ENCODE measurements at regions not wholly inside any gene's neighbourhood (a gene's known extent, or its start where the extent isn't known, plus 50 kb on each side); places are given as distances from the start of the nearest gene placed in this dataset.

DNA sequence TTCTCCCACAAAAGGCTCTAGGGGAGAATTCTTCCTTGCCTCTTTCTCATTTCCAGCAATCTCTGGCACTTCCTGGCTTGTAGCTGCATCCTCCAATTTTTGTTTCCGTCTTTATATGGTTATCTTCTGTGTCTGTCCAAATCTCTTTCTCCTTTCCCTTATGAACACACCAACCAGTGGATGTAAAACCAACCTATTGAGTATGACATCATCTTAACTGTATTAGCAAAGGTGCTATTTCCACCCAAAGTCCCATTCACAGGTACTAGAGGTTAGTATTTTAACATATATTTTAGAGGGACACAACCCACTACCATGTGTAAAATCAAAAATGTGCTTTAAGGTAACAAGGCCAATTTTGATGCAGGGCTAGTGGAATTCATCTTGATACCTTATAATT, 129.0 kb downstream of the RAP2A start:
- DNase-seq: no peak

DNA sequence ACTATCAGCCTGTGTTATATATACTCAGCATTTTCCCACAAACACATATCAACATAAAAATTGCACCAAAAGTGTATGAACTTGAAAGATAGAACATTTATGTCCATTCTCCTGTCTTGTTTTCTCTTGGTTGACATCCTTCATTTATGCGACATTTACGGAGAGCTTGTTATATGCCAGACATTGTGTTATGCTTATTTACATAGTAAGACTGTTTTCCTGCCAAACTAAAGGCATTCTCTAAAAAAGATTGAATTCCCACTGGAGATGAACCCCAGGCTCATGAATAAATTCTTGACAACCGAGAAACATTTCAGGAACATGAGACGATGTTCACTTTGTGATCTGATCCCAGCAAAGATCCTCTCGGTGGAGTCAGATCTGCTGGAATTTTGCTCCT, 131.0 kb downstream of the RAP2A start:
- no peak for DNase-seq

DNA sequence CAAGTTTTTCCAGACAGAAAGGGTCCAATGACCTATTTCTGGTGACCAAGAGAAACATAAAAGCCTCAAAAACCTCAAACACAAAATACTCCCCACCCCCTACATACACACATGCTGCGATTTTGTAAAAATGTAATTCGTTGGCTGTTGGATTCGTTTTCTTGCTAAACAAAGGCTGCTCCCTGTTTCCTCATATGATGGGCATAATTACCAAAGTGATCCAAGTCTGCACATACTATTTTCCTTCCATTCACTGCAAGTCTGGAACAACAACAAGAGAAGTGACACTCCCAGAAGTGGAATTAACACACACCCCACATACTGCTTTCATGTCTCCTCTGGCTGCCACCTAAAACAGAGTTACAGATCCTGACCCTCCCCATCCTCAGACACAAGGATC, 131.9 kb downstream of the RAP2A start:
- no peak for DNase-seq

DNA sequence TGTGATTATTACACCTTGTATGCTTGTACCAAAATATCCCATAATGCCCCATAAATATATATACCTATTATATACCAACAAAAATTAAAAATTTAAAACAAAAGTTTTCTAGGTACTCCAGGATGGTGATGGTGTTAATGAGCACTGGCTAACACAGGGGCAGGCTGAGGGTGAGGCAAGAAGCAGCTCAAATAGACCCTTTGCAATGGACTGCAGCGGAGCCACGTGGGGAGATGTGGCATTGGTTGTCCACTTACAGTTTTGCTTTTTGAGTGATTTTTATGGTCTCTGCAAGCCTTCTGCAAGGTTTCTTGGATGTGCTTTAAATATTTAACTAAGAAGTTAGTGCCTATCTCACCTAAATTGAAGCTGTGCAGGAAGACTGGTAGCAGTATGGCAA, 132.9 kb downstream of the RAP2A start:
- no peak for DNase-seq

DNA sequence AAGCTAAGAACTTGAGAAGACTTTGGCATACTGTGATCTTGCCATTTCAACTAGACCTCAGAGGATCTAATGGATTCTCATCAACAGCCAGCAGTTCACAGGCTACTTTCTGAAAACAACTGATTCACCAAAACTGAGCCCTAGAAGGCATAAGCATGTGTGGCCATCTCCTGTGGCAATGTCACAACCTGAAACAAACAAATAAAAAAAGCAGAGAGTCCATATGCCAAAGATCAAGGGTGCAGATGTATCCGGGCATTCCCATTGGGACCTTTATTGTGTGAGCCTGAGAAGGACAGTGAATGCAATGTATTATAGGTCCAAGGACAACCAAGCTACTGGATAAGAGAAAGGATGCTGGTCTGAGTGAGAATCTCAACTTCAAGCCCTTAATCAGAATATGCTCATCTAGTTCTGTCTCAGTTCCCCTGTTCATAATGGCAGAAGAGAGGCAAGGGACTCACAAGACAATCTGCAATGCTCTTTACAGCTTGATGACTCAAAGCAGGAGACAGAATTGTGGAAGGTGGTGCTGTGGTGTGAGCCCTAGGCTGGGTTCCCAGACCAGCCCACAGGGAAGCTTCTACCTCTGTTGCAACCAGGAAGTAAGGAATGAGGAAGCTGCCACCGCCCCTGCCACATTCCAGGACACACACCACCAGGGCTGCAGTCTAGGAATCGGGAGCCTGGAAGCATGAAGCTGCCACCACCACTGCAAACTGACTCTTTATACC, 133.7 kb downstream of the RAP2A start:
- DNase-seq: peak; percentile 38

DNA sequence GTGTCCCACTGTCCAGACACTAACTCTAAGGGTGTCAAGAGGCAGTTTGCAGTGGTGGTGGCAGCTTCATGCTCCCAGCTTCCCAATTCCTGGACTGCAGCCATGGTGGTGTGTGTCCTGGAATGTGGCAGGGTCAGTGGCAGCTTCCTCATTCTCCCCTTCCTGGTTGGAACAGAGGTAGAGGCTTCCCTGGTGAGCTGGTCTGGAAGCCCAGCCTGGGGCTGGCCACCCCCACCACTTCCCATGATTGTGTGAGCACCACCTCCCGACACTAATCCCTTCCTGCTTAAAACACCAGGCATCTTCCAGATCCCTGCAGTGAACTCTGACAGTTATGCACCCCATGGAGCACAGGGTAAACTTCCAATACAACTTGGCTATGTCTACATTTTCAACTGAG, 134.9 kb downstream of the RAP2A start:
- peak; percentile 17 for DNase-seq

DNA sequence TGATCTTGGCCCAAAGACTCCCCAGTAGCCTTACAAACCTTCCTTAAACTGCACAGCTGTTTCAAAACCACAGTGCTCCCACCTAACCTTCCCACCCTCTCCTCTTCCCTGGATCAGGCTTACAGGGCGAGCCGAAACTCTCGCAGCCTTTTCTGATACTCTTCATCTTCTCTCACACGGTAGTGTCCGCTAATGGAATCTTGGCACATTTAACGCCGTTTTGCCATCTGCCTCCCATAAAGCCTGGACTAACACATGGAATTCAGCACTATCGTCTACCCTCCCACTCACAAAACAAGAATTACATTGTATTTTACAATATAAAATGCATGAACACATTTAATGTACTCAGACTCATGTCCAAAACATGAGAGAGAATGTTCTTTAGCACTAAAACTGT, 135.9 kb downstream of the RAP2A start:
- no peak for DNase-seq

DNA sequence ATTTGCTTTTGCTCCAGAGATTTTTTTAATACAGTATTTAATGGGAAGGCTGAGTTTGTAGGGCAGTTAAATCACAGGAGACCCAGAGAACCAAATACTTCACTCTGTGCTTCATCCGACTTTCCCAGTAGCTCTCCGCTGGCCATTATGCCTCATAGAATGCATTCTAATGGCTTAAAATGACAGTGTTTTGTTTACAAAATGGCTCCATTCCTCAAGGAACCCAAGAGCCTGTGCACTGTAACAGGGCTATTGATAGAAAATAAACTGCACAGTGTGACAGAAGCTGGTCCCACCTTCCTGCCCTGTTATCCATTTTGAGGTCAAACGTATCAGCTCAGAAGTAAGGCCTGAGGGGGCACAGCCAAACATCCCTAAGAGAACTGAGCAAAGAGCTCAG, 136.5 kb downstream of the RAP2A start:
- DNase-seq: no peak

DNA sequence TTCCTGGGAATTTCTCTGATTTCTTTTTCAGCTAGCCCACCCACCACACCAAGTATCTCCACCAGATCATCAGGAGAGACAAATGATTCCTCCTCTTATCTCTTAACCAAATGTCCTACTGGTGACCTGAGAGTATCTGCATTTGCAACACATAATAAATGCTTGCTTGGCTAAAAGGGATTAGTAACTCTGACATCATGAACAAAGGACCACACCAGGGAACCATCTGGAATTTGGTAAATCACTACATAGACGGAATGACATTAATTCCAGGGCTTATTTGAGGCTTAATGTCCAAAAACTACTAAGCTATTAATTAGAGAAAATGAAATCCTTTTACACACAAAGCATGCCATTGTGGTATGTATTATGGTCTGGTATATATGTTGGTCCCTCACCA, 139.0 kb downstream of the RAP2A start:
- DNase-seq: peak; percentile 4

DNA sequence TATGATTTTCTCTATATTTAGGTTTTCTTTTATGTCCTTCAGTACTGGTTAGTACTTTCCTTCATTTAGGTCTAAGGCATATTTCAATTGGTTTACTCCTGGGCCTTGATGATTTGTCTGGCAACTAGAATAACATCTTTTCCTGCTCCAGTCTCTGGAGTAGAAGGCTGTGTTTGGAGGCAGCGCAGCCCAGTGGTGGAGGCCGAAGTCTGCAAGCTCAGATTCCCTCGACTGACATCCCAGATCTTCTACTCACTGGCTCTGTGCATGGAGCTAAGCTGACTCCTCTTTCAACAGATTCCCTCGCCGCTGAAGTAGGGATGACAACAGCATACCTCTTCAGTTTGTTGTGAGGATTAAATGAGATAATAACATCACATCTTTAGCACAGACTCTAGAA, 141.0 kb downstream of the RAP2A start:
- peak; percentile 26 for DNase-seq

DNA sequence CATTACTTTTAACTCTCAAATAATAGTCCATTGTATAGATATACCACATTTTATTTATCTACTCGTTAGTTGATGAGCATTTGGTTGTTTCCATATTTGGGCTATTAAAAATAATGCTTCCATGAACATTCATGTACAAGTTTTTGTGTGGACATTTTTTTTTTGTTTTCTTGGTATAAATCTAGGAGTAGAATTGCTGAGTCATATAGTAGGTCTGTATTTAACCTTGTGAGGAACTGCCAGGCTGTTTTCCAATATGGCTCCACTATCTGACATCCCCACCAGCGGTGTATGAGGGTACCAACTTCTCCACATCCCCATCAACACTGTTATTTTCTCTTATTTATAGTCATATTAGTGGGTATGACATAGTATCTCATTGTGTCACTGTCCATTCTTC, 143.1 kb downstream of the RAP2A start:
- no peak for DNase-seq

DNA sequence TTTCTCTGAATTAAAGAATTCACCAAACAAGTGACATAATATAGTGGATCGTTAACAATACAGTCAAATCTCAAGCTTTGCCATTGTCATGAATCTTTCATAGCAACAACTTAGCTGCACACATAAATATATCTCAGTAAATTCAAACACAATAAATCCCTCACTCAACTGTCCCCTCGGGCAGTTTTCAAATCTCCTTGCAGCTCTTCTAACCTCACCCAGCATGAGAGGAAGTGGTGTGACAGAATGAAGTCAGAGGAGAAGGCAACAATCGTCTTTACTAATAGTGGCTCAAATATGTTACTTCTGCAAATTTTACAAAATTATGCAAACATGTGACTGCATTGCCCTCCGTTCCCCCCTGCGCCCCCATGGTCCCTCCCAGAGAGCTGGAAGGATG, 148.2 kb downstream of the RAP2A start:
- no peak for DNase-seq

DNA sequence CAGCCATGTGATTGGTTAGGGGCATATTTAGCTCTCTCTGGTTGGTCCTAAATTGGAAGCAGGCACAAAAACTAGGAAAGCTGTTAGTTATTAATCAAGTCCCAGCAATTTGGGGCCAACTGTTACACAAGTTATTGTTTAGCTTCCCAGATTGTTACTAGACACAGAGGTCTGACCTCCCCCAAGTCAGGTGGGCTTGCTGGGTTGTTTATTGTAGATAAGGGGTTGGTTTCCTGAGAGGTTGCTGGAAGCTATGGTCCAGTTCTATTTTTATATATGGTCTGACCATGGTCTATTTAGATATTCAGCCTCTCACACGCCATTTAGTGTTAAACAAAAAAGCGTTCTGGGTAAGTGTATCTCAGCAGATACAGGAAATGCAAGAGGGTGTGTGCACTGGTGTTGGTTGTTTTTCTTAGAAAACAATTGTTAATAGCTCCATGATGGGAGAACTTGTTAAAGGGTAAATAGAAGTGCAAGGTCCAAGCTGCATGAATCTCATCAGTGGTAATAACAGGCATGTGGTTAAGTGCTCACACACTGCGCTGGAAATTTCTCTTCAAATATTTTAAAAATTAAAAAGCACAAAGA, 150.0 kb downstream of the RAP2A start:
- DNase-seq: no peak

DNA sequence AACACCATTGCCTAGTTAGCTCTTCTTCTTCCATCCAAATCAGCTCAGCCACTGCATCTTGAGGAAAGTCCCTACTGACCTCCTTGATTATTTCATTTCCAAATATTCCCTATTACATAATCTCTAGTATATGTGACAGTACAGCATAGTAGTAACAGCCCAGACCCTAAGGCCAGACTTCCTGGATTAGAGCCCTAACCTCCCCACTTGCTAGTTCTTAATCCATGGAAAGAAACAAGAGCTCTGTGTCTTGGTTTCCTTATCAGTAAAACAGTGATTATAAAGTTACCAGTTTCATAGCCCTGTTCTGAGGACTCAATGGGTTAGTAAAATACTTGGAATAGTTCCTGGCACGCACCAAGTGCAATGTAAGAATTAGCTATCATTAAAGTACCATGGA, 153.0 kb downstream of the RAP2A start:
- no peak for DNase-seq

DNA sequence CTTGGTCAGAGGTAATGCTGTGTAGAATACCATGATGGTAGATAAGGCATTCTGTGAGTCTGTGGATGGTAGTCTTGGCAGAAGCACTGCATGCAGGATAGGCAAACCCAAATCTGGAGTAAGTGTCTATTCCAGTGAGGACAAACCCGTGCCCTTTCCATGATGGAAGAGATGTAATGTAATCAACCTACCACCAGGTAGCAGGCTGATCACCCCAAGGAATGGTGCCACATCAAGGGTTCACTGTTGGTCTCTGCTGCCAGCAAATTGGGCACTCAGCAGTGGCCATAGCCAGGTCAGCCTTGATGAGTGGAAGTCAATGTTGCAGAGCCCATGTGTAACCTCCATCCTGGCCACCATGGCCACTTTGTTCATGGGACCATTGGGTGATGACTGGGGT, 155.0 kb downstream of the RAP2A start:
- no peak for DNase-seq

DNA sequence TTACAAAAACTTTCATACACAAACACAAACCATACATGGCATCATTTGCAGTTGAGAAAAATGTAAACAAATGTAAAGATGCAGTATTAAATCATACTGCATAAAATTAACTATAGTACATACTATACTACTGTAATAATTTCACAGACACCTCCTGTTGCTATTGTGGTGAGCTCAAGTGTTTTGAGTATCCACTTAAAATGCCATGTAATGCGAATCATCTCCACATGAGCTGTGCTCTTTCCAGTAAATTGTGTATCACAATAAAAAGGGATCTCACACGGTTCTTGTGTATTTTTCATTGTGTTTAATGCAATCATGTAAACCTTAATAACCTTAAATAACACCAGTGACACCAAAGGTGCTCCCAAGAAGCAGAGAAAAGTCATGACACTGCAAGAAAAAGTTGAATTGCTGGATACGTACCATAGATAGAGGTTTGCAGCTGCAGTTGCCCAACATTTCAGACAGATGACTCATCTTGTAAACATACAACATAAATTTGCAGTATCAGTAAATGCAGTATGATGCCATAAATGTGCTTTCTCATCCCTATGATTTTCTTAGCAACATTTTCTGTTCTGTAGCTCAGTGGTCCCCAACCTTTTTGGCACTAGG, 166.6 kb downstream of the RAP2A start:
- peak; percentile 75 for DNase-seq

DNA sequence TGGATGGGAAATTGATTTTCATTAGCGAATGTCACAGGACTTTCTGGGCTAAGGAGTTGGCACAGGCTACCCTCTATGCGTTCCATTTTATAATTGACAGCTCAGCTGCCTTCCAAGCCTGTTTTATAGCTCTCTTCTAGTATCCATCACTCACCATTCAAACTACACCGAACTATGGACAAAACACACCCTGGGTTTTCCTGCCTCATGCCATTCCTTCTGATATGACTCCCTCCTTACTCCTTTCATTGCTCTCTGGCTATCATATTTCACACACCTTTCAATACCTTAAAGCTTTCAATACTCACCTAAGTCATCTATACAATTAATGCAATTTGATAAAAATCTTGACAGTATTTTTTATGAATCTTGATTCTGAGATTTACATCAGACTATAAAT, 181.3 kb downstream of the RAP2A start:
- no peak for DNase-seq

DNA sequence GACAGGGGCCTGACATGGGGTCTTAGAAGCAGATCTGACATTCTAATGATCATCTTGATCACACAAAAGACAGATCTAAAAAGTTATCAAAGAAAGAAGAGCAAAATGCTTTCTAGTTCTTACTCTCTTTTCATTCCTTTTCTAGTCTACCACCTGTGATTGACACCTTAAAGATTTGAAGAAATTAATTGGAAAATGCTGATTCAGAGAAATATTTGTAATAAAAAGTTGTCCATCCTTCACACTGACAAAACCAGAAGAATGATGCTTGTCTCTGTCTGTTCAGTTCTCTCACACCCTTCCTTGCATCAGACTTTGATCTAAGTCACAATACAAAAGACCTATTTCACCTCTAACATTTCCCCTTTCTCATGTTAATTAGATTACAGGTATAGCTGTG, 182.4 kb downstream of the RAP2A start:
- no peak for DNase-seq

DNA sequence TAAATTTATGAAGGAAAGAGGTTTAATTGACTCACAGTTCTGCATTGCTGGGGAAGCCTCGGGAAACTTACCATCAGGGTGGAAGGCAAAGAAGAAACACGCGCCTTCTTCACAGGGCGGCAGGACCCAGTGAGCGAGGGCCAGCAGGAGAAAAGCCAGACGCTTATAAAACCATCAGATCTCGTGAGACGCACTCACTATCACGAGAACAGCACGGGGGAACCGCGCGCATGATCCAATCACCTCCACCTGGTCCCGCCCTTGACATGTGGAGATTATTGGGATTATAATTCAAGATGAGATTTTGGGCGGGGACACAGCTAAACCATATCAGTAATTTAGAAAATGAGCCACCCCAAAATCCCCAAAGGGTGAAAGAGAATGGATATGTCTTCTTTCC, 187.1 kb downstream of the RAP2A start:
- DNase-seq: no peak

DNA sequence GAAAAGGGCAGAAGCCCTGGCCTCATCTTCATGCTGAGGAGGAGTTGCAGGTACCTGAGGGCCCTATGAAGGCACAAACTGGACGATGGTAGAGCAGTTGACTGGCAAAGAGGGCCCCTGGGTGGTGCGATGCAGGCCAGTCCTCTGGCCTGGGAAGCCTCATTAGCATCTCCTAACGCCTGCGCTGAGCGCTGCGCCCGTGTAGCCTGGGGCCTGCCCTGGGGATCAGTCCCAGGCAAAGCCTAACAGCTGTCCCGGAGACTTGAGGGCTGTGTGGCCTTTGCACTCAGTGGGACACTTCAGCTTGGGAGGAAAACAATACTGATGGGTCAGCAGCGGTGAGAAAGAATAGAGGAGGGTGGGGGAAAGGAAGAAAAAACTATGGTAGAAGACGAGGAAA, 187.7 kb downstream of the RAP2A start:
- no peak for DNase-seq

DNA sequence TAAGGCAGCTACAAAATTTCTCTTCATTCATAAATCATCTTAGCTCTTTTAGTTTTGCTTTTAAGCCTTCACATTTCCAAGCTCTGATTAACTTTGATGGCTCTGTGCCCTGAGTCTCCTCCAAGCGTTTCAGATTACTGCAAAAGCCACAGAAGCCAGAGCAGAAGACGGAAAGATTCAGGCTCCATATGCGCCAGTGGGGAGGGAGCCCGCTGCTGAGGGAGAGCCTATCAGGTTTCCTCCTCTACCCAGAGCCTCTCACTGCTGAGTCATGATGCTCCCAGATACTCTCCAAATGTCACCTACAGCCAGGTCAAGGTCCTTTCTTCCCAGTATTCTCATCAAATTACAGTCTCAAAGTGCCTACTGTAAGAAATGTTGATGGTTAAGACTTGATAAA, 193.6 kb downstream of the RAP2A start:
- DNase-seq: peak; percentile 83

DNA sequence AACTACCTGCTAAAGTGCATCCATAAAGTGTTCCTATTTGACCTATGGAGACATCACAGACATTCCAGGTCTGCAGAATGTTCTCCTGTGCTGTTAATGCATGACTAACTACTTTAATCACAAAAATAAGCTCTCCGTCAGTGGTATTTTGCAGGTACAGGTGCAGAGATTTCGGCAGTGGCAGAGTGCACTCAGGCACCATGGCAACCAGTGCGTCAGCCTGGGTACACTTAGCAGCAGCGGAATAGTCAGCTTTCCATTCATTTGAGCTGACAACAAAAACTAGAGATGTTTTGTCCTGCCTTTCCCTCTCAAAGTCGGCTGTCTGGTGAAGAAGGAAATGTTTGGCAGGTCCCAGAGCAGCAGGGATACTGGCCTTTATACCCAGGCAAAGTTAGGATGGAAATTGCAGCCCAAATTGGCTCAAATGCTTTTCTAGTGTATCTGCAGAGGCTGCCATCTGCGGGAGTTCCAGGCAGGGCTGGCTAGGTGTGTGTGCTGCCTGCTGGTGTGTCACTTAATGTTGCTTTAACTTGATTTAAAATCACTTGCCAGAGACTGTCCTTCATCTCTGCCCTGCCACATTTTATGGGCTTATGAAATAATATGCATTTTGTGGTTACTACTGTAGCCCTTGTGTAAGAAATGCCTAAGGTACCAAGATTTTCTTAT, 195.8 kb downstream of the RAP2A start:
- no peak for DNase-seq

DNA sequence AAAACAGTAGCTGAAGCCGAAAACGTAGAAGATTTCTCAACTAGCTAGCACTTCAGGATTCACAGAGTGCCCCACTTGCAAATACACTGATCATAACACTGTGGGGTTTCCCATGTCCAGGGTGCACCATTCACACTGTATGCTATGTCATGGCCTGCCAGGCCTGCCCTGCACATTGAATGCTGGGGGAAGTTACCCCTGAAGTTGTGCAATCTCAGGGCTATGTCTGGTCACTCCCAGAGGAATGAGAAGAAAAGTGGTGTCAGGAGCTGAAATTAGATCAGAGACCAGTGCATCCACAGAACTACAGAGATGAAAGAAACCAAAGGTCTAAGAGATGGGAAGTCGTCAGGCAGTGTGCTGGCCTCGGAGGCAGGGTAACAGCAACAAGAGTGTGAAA, 196.8 kb downstream of the RAP2A start:
- no peak for DNase-seq

DNA sequence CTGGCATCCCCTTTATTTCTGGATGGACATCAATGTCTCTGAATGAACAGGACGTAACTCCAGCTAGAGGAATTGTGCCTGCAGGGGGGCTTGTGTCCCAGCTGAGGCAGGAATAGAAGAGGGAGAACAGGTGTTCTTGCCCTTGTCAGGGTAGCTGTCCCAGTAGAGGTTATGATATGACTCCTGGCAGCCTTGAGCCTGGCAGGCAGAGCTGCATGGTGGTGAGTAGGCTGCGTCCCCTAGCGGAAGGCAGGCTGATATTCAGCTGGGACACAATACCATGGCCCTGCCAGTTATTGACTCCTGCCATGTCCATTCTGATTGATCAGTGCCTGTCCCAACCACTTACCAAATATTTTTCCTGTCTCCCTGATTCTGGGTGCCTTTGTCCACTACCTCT, 197.2 kb downstream of the RAP2A start:
- DNase-seq: no peak

All from fibroblast of skin of back (primary cell).